ENCODE measurements at regions not wholly inside any gene's neighbourhood (a gene's known extent, or its start where the extent isn't known, plus 50 kb on each side); places are given as distances from the start of the nearest gene placed in this dataset.

- FAIRE-seq = no peak
- Histone ChIP-seq H3K4me2 (no peak overlapping the region), H3K27ac (no peak overlapping the region), H3K4me3 (no peak overlapping the region), H3K9me3 (no peaks in the 10 kb centered on the region), H3K4me1 (no peaks in the 10 kb centered on the region)
- no peak for TF ChIP-seq FOSB (CRISPR knock-in tag; IDR thresholded peaks at IDR 0.05)
- TF ChIP-seq KDM1A (IDR thresholded peaks at IDR 0.05; ENCODE audit: low read depth) = no peak
- TF ChIP-seq BCL3 (IDR thresholded peaks at IDR 0.05) = no peak
- no peak for TF ChIP-seq EP300 (IDR thresholded peaks at IDR 0.05)
- TF ChIP-seq HEYL (CRISPR knock-in tag; IDR thresholded peaks at IDR 0.05) = no peak
- no peak for TF ChIP-seq RNF2 (IDR thresholded peaks at IDR 0.05; ENCODE audit: borderline replicate concordance, low read depth)
- no peak for TF ChIP-seq RCOR1 (IDR thresholded peaks at IDR 0.05; ENCODE audit: low read depth, low read length)
- TF ChIP-seq RARB (CRISPR knock-in tag; IDR thresholded peaks at IDR 0.05) = no peak
- no peak for TF ChIP-seq HDAC2 (IDR thresholded peaks at IDR 0.05)
- no peak for TF ChIP-seq CEBPB (IDR thresholded peaks at IDR 0.05)
- no peak for TF ChIP-seq MAFK (IDR thresholded peaks at IDR 0.05; ENCODE audit: partially characterized antibody)
- TF ChIP-seq SMC3 (IDR thresholded peaks at IDR 0.05) = no peak
- ChIA-PET POLR2A (no interaction called here), CTCF (no interaction called here)
- no peak for ATAC-seq
- no peak for DNase-seq (ENCODE audit: low read depth in 1 of 2, low spot score in 1 of 2)
Measured at GRCh38 chr11:80842246-80842645, 1401.4 kb upstream of the TENM4 start.

- H3K4me2 ChIP-seq = no peak overlapping the region
- H3K4me1 ChIP-seq = no peaks in the 10 kb centered on the region
- CTCF ChIA-PET = no interaction called here
- no peak for ATAC-seq
- no peak for DNase-seq (ENCODE audit: low read depth in 1 of 2, low spot score in 1 of 2)
- TF ChIP-seq FOXS1 (CRISPR knock-in tag; IDR thresholded peaks at IDR 0.05) (no peak), CBX2 (IDR thresholded peaks at IDR 0.05; ENCODE audit: borderline replicate concordance, low read depth) (no peak), ZNF302 (CRISPR knock-in tag; IDR thresholded peaks at IDR 0.05) (no peak), SREBF2 (IDR thresholded peaks at IDR 0.05) (no peak), NPAS2 (CRISPR knock-in tag; IDR thresholded peaks at IDR 0.05; ENCODE audit: borderline replicate concordance) (no peak), NR3C1 (IDR thresholded peaks at IDR 0.05) (no peak)
- POLR2A ChIA-PET = no interaction called here
- H3K9me3 ChIP-seq = no peaks in the 10 kb centered on the region
- H3K27ac ChIP-seq = no peak overlapping the region
- FAIRE-seq = no peak
- no peak overlapping the region for H3K4me3 ChIP-seq
- 2% methylated on average over 1 of the region's 1 CpG for WGBS (ENCODE audit: missing lambda C conversion rate)
Measured at GRCh38 chr11:80841675-80842074, 1400.8 kb upstream of the TENM4 start.

GRCh38 chr11:80838153-80838552 lies 1397.3 kb upstream of the TENM4 start:
- FAIRE-seq = no peak

More at GRCh38 chr11:80838153-80838552, 1397.3 kb upstream of the TENM4 start:
- H3K27ac ChIP-seq = no peak overlapping the region
- H3K4me1 ChIP-seq = no peaks in the 10 kb centered on the region
- WGBS (ENCODE audit: missing lambda C conversion rate) = 6% methylated on average over 1 of the region's 1 CpG
- H3K9me3 ChIP-seq = no peaks in the 10 kb centered on the region
- H3K4me2 ChIP-seq = no peak overlapping the region
- ChIA-PET POLR2A (no interaction called here), CTCF (no interaction called here)
- ATAC-seq (no peak), DNase-seq (ENCODE audit: low read depth in 1 of 2, low spot score in 1 of 2) (no peak)
- TF ChIP-seq CBX2 (IDR thresholded peaks at IDR 0.05; ENCODE audit: borderline replicate concordance, low read depth) (no peak), RCOR1 (IDR thresholded peaks at IDR 0.05; ENCODE audit: low read depth, low read length) (no peak), JUNB (IDR thresholded peaks at IDR 0.05) (no peak), ZFP36 (IDR thresholded peaks at IDR 0.05; ENCODE audit: borderline replicate concordance, partially characterized antibody) (no peak), PHF8 (IDR thresholded peaks at IDR 0.05; ENCODE audit: borderline replicate concordance, low read depth) (no peak), RAD21 (conservative IDR thresholded peaks at IDR 0.05 in 1 of 2, IDR thresholded peaks at IDR 0.05 in 1 of 2) (no peak), RARB (CRISPR knock-in tag; IDR thresholded peaks at IDR 0.05) (no peak), REST (IDR thresholded peaks at IDR 0.05) (no peak), CEBPB (IDR thresholded peaks at IDR 0.05) (no peak), POLR2AphosphoS2 (conservative IDR thresholded peaks at IDR 0.05; ENCODE audit: low read length) (no peak), ESRRA (IDR thresholded peaks at IDR 0.05; ENCODE audit: borderline replicate concordance, low read length) (no peak), TP53 (CRISPR knock-in tag; IDR thresholded peaks at IDR 0.05) (no peak), TFCP2L1 (CRISPR knock-in tag; IDR thresholded peaks at IDR 0.05) (no peak), HOXA7 (CRISPR knock-in tag; IDR thresholded peaks at IDR 0.05) (no peak), MYC (IDR thresholded peaks at IDR 0.05; ENCODE audit: borderline replicate concordance, low read length) (no peak), FOSL2 (IDR thresholded peaks at IDR 0.05) (no peak), FOSL2 (CRISPR knock-in tag; IDR thresholded peaks at IDR 0.05) (no peak), USF2 (IDR thresholded peaks at IDR 0.05) (no peak), NFE2L2 (conservative IDR thresholded peaks at IDR 0.05; ENCODE audit: low read length) (no peak)
- no peak overlapping the region for H3K4me3 ChIP-seq
